HG03039 (cell line): ENCODE measurements at regions not wholly inside any gene's neighbourhood (a gene's known extent, or its start where the extent isn't known, plus 50 kb on each side); places are given as distances from the start of the nearest gene placed in this dataset.
"Not testable (repeated sequence)": the region's sequence is repeated elsewhere in the genome, so short reads cannot be mapped to it uniquely, and the experiment has no call there.

Experiments used
- ATAC-seq: cut with Tn5 transposase; IDR thresholded peaks from one replicate; pipeline ENCODE4 v1.9.1; 2021; ENCODE audit warnings: mild to moderate bottlenecking, moderate library complexity; ENCODE audit not compliant: unreplicated experiment

DNA sequence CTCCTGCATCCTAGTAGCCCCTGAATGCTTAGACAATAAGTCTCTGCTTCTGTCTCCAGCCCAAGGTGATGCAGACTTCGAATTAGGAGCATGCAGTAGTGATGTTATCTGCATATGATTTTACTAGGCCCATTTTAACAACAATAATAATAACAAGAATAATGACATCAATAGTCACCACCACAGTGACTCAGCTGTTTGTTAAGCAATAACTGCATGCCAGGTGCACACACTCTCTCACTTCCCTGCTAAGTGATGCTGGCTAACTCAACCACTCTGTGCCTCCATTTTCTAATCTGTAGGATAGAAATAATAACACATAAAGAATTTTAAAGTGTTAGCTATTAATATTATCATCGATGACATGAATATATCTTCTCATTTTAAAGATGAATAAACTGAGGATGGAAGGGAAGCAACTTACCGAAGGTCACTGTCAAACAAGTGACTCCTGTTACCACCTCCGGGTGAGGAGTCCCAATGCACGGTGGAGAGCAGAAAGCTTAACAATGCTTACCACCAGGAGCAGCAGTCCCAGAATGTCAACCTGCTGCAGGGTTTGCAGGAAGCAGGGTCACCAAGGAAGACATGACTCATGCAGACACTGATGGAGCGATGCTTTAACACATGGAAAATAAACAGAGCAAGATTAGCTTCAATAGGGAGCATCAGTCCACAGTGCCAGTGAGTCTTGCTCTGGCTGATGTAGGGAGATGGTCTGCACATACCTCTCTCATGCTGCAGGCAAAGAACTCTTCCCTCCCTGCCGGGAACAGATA, 290.2 kb downstream of the SPATA17 start:
- ATAC-seq: no peak

DNA sequence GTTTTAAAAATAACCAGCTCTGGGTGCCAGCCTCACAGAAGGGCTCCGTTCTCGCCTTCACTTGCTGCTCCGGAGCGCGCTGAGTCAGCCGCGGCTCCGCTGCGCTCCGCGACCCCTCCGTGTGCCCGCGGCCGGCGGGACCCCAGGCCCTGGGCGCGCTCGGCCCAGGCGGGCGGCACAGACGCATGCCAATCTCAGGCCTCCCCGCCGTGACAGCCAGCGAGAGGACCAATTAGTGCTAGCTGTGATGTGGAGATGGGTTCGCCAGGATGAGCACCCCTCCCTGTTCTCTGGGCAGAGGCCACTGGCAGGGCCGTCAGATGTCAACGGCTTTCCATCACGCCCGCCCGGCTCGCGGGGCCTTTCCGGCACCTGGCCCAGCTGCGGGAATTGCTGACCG, 293.8 kb downstream of the SPATA17 start:
- no peak for ATAC-seq

DNA sequence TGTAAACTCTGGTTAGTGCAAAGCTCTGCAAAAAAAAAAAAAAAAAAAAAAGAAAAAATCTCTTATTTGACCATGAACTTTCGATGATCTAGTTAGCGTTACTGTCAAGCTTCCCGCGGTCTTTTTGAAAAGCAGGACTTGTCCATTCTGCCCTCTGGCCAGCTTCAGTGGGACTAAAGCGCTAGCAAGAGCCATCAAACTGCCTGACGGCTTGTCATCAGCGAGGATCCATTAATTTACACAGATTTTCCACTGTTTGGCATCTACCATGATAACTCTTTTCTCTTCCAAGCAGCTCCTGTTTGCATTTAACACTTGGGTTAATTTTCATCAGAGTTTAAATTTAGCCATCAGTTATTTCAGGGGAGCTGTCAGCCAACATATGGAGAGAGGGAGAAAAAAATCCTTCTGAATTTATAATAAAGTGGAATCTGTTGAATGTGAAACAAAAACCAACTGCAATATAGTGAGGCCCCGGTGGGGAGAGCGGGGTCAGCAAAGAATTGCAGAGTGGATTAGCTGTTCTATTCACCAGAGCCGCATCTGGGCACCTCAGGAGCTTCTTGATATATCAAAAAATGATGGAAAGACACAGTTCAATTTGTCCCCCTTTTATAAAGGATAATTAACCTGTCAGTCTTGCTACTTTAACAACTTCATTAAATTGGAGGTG, 298.2 kb downstream of the SPATA17 start:
- no peak for ATAC-seq

DNA sequence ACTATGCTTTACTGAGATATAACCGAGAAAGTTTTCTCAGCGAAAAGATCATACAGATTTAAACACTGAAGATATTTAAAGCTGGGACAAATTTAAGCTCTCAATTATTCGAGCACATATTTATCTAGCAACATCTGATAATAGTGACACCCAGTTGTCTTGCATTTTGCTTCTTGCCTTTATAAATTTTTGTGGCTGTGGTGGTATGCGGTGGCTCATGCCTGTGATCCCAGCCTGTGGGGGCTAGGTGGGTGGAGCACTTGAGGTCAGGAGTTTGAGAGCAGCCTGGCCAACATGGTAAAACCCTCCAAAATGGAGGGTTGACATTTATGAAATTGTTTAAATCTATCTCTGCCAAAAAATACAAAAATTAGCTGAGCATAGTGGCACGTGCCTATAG, 312.2 kb downstream of the SPATA17 start:
- no peak for ATAC-seq

DNA sequence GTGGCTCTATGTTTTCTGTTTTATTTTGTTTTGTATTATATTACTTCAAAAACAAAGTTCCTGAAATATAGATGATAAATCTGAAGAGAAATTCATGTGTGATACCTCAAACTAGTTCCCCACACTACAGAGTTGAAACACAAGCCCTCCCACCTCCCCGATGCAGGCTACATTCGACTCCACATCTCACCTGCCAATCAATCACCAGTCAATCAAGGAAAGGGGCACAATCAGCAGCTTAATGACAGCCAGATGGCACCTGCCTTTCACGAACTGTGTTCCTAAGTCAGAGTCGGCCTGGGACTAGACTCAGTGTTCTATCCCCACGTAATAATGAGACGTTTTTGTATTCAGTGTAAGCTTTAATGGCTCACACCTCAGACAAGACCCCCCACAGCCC, 313.4 kb downstream of the SPATA17 start:
- ATAC-seq: no peak

DNA sequence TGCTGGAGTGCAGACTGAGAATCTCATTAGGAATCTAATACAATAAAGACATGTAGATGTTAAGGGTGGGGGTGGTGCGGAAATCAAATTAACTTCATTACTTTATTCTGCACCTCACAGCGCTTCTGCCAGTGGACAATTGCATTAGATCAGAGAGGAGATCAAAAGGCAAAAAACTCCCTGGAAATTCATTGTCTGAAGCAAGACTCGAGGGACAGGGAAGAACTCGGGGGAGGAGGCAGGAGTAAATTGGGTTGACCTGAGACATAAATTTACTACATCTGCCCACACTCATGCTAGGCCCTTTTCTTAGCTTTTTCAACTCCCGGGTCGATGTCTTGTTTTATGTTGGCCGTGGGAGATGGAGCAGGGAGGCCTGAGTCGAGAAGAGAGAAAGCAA, 315.4 kb downstream of the SPATA17 start:
- ATAC-seq: no peak

DNA sequence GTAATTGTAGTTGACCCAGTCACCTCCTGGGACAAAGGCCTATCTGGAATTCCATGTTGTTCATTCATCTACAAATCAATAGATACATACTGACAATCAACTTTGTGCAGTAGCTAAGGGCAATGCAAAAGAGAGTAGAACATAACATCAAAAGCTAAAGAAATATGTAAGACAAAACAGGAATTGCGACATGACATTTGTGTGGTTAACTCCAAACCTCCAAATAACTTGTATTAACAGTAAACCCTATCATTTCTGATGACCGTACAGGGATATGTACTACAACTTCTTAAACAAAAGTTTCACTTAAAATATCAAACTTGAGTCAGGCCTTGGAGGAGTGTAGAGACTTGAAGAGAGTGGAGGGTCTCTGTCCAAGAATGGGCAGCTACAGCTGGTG, 317.6 kb downstream of the SPATA17 start:
- no peak for ATAC-seq

DNA sequence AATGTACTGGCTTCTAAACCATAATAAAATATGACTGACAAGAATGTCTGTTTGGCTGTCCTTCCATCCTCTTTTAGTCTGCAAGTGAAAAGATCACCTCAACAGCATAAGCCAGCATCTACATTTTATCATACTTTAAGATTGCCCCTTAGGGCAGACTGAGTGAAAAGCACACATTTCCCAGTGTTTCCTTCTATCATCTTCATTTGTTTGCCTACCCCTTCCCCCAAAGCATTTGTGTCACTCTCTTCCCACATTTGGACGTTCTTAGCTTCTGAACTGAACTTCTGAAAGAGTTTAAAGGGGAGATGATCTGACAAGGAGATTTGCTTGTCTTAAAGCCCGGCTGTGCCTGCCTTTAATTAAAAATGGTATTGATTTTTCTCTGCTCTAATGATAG, 322.2 kb downstream of the SPATA17 start:
- ATAC-seq: no peak

DNA sequence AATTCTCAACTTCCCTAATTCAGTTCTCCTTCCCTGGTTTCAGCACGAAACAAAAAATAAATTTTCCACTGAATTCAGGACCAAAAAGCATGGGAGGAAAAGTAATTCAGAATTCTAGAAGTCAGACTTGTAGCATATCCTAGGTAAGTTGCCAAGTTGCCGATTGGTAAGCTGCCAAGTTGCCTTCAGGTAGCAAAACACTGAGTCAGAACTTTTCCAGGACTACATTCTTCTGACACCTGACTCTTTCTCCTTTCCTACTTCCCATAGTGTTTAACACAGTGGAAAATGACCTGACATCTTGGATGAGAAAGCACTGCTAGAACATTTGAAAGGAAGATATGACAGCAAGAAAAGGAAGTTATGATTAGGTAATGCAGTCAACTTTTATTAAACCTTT, 322.8 kb downstream of the SPATA17 start:
- no peak for ATAC-seq

DNA sequence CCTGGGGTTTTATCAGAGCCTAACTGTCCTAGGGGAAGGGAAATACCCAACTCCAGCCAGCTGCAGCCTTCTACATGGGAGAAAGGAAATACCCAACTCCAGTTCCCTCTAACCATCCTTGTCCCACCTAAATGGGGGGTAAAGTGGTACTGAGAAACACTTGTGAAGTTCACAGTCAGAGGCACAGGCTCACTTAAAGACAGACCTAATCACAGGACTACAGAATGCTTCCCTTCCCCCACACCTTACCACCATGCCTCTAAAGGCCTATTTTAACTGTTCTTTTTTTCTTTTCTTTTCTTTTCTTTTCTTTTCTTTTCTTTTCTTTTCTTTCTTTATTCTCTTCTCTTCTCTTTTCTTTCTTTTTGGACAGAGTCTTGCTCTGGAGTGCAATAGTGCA, 324.6 kb downstream of the SPATA17 start:
- no peak for ATAC-seq

DNA sequence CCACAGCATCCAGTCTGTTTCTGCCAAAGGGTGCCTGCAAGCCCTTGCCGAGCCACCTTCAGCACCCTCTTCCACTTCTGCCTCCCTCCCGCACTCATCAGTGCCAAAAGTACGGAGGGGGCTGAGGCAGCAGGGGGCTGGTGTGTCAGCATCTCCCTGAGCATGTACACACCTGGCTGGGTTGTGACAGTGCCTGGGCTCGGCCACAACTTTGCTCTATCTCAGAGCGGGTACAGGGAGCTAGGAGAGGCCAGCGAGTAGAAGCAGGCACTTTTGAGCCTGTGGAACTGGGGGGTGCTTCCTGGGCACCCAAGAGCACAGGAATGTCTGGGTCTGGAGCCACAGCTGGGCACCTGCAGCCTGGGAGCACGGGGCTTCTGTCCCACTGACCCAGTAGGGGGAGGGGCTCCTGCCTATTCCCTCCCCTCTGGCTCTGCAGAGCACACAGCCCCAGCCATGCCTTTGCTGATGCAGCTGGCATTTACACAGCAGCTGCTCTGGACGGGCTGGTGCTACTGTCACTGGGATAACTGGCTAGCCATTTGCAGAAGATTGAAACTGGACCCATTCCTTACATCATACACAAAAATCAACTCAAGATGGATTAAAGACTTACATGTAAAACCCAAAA, 319.8 kb upstream of the RRP15 start:
- ATAC-seq: no peak

DNA sequence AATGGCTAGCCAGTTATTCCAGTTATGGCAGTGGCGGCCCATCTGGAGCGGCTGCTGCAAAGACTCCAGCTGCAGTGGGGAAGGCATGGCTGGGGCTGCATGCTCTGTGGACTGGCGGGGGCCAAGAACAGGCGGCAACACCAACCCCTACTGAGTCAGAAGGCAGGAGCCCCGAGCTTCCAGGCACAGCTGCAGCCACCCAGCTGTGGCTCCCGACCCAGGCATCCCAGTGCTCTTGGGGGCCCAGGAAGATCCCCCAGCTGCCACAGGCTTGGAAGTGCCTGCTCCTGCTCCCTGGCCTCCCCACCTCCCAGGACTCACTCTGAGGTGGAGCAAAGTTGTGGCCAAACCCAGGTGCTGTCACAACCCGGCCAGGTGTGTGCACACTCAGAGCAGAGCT, 317.0 kb upstream of the RRP15 start:
- no peak for ATAC-seq

DNA sequence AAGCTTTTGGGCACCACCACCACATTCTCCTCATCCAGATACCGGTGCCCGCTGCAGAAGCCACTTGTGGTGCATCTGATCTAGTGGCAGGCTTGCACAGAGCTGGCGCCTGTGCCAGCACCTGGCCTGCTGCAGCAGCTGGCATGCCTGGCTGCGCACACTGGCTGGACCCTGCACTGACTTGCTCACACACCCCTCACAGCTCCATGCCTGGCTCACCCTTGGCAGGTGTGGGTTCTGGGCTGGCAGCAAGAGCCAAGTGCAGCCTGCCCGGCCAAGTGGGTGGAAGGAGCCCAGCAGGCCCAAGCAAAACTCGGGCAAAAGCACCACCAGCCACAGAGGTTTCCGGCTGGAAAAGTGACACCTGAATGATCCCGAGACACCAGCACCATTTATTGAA, 315.7 kb upstream of the RRP15 start:
- no peak for ATAC-seq

DNA sequence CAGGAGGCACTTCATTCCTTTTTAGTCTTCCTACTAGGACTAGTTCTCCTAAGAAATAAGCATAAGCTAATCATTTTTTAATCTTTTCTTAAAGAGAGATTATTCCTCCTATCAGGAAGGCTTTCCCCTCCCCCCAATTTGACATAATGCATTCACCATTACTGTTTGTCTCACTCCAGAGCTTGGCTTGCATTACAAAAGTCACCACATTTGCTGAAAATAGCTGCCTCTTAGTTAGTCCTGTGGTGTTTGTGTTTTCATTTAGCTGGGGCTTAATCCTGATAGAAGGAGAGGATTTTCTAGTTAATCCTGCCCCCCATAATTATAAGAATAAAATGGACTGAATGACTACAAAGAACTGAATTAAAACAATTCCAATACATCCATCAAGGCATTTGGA, 307.1 kb upstream of the RRP15 start:
- no peak for ATAC-seq

DNA sequence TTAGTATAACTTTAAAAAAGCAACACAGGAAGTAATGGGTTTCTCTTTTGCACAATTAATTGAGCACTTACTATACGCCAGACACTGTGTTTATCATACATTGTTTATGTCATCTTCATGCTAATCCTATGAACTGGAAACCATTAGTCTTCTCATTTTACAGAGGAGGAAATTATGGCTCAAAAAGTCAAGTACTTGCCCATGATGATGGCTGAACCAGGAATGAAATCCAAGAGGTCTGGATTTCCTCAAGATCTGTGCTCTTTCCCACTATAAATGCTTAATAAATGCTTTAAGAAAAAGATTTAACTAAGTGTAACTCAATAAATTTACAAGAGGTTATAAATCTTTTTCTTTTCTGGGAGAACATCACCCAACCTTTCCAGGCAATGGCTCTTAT, 303.7 kb upstream of the RRP15 start:
- ATAC-seq: no peak

DNA sequence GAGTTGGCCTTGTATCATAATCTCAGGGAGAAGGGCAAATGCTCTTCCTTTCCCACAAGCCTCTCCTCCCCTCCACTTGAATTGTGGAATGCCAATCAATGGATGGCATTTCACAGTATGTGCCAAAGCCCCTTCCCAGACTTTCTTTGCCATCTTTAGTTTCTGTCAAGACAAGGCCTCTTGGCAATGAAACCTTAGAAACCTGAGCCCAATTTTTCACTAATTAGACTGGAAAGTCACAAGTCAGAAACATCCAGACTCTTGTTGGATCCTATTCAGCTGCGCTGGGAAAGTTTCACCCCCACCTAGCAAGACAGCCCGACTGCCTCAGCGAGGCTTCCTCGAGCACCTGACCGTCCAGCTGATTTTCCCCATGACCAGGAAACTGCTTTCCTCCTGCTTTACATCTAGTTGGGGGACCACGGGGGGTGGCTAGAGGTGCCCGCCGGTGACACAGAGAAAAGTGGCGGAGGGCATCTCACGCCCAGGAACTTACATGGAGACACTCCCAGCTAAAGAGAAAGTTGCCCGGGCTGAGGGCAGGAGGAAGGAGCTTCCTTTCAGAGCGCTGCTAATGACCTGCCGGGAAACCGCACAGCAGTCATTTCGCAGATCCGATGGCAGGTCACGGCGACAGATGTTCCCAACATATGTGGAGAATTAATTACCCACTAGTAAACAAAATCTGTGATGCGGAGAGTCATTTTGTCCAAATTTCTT, 302.6 kb upstream of the RRP15 start:
- no peak for ATAC-seq

DNA sequence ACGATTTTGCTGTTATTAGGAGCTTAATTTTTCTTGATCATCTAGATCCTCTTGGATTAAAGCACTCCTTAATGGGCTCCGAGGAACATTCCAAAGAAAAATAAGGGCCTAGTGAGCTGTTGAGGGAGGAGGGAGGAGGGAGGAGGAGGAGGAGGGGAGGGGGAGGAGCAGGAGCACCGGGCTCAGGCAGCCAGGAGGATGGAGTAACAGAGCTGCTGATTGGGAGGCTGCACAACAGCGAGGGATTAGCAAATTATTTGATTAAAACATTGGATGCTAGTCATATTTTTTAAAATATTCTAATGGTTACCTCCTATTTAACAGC, 302.1 kb upstream of the RRP15 start:
- ATAC-seq: no peak

DNA sequence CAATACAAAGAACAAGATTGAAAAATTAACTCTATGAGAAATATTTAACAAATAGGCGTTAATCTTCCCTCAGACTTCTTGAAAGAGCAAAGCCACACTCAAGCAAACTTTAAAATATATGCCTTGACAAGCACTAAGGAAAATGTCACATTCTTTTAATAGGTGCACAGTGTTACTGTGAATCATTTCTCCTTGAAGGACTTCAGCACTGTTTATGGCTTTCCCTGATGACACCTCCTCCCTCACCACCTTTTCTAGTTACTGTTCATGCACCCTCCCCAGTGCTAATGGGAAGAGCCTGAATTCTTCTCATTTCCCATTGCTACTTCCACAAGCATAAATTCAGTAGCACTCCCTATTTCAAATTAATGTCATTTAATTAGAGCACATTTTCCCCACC, 299.5 kb upstream of the RRP15 start:
- no peak for ATAC-seq

DNA sequence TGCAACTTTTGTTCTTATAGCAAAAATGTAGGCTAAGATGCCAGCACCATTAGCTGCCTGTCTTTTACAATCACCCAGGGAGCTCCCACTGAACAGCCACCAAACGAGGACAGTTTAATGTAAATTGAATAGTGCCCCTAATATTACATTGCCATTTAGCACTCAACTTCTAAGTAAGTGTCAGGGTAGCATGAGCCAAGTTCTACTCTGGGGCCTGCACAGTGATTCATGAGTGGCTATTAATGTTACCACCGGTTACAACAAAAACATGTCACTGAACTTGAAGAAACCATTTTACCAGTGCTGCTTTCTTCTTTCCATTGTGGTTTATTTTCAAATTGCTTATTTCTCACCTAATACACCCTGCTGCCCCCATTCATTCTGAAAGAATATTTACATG, 295.6 kb upstream of the RRP15 start:
- no peak for ATAC-seq

DNA sequence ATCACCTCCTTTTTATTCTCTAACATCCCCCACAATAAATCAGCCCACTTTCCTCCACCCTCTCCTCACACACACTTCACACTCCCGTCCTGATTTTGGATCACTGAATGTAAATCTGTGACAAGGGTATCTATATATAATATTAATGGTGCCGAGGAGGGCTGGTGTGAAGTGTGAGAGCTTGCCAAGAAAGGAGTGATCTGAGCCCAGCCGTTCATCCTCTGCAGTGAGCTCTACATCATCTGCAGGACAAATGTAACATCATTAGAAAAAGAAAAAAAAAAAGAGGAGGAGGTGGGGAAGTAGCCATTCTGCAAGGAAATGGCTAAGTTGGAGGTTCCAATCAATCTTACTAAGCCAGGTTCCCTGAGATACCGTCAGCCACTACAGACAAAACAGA, 291.7 kb upstream of the RRP15 start:
- ATAC-seq: no peak

DNA sequence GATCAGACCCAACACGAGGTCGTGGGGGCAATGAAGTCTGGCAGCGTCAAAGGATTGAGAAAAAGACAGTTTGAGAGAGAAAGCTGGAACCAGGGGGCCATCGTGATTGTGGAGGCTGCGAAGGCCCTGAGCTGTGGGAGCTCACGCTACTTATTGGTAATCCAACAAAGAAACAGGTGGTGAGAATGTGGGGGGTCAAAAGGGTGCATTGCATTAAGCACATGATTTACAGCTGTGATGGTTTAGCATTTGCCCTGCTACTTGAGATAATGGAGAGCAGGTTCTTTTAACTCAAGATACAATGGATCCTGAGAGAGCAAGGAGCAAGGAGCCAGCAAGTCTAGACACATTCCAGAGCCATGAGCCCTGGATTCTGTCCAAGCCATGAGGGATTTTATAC, 276.8 kb upstream of the RRP15 start:
- ATAC-seq: not testable (repeated sequence)

DNA sequence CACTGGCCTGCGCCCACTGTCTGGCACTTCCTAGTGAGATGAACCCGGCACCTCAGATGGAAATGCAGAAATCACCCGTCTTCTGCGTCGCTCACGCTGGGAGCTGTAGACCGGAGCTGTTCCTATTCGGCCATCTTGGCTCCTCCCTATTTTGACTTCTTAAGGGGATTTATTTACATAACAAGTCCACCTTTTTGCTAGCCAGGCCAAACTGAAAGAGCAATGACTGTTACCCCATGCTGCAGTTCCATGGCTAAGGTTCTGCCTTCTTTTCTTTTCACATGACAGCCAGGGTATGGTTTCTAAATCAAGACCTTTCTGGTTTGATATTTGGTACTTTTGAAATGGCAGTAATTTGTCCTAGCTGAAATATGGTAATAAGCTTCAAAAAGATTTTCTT, 270.0 kb upstream of the RRP15 start:
- not testable (repeated sequence) for ATAC-seq
